Peyer's patch (tissue), 4 donors: ENCODE measurements at regions not wholly inside any gene's neighbourhood (a gene's known extent, or its start where the extent isn't known, plus 50 kb on each side); places are given as distances from the start of the nearest gene placed in this dataset.

Experiments used
- DNase-seq, 3 donors: peaks; one replicate each; pipeline ENCODE4 v3.0.0-alpha.2; 2017 to 2019
- H3K27ac ChIP-seq, 4 donors: fragments of 200-600 bp; sonication (generic); one replicate each; pipeline ENCODE4 v1.5.1; 2016 to 2019
- H3K27me3 ChIP-seq, 2 donors: fragments of 200-600 bp; sonication (generic); one replicate each; pipeline ENCODE4 v1.5.1; 2019
- H3K36me3 ChIP-seq, 3 donors: fragments of 200-600 bp; sonication (generic); one replicate each; pipeline ENCODE4 v1.5.1; 2016 to 2019
- H3K4me1 ChIP-seq, 4 donors: fragments of 200-600 bp; sonication (generic); one replicate each; pipeline ENCODE4 v1.5.1; 2016 to 2019
- H3K4me3 ChIP-seq, 4 donors: fragments of 200-600 bp; sonication (generic); 1 replicate in 3 of 4; 2 replicates in 1 of 4; pipeline ENCODE4 v1.5.1; 2016 to 2019; ENCODE audit warnings: mild to moderate bottlenecking in 1 of 4
- H3K9me3 ChIP-seq, 4 donors: fragments of 200-600 bp; sonication (generic); one replicate each; pipeline ENCODE4 v1.5.1; 2016 to 2019; ENCODE audit warnings: mild to moderate bottlenecking in 1 of 4
- POLR2A ChIP-seq, 2 donors: fragments of 450-650 bp; IDR thresholded peaks; one replicate each; pipeline ENCODE4 v1.5.1; 2017; ENCODE audit warnings: antibody characterized with exemption in 2 of 2, mild to moderate bottlenecking in 2 of 2, moderate library complexity in 2 of 2
- TF ChIP-seq, protein P1 (sequence below), 6 experiments: fragments of 450-650 bp in 4 of 6; fragments of 200-600 bp in 2 of 6; sonication (generic) in 1 of 6; IDR thresholded peaks; one replicate each; pipeline ENCODE4 v1.5.1; 2017 to 2019; ENCODE audit warnings: antibody characterized with exemption in 6 of 6, mild to moderate bottlenecking in 3 of 6, moderate library complexity in 1 of 6

GRCh38 chr9:118009614-118010013, 305.4 kb downstream of the TLR4 start:
- DNase-seq, result no peak
- no peak overlapping the region for H3K27ac ChIP-seq
- H3K36me3 ChIP-seq, result no peaks in the 10 kb centered on the region
- H3K27me3 ChIP-seq, result no peaks in the 10 kb centered on the region
- H3K4me3 ChIP-seq, result no peak overlapping the region
- TF ChIP-seq POLR2A (IDR thresholded peaks at IDR 0.05), result no peak
- TF ChIP-seq, protein P1, sequence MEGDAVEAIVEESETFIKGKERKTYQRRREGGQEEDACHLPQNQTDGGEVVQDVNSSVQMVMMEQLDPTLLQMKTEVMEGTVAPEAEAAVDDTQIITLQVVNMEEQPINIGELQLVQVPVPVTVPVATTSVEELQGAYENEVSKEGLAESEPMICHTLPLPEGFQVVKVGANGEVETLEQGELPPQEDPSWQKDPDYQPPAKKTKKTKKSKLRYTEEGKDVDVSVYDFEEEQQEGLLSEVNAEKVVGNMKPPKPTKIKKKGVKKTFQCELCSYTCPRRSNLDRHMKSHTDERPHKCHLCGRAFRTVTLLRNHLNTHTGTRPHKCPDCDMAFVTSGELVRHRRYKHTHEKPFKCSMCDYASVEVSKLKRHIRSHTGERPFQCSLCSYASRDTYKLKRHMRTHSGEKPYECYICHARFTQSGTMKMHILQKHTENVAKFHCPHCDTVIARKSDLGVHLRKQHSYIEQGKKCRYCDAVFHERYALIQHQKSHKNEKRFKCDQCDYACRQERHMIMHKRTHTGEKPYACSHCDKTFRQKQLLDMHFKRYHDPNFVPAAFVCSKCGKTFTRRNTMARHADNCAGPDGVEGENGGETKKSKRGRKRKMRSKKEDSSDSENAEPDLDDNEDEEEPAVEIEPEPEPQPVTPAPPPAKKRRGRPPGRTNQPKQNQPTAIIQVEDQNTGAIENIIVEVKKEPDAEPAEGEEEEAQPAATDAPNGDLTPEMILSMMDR (IDR thresholded peaks at IDR 0.05), result no peak
- H3K9me3 ChIP-seq, result no peaks in the 10 kb centered on the region
- H3K4me1 ChIP-seq, result no peaks in the 10 kb centered on the region

DNA sequence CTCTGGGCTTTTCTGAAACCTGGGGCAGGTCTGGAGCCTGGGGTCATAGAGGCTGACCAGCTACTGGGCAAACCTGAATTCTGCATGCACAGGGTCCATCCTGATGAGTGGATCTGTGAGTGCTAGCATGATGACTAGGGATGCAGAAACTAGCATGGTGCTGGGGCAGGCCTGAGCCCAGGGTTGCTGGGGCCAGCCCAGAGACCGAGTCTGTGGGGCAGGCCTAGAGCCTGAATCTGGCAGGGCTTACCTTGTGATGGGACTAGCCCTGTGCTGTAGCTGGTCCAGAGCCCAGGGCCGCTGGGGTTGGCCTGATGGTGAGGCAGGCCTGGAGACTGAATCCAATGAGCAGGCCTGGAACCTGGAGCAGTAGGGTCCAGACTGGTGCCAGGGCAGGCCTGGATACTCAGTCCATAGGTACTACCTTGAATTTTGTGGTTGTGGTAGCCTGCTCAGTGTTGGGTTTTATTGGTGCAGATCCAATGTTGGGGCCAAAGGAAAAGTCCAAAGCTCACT, 313.5 kb downstream of the TLR4 start:
- no peaks in the 10 kb centered on the region for H3K9me3 ChIP-seq
- H3K27ac ChIP-seq, result no peak overlapping the region
- no peak overlapping the region for H3K4me3 ChIP-seq
- DNase-seq, result no peak
- no peak for TF ChIP-seq POLR2A (IDR thresholded peaks at IDR 0.05)
- TF ChIP-seq, protein P1 (IDR thresholded peaks at IDR 0.05), result no peak
- H3K36me3 ChIP-seq, result no peaks in the 10 kb centered on the region
- no peaks in the 10 kb centered on the region for H3K27me3 ChIP-seq
- H3K4me1 ChIP-seq, result no peaks in the 10 kb centered on the region

GRCh38 chr9:118023644-118024043, 319.4 kb downstream of the TLR4 start:
- no peak for TF ChIP-seq POLR2A (IDR thresholded peaks at IDR 0.05)
- TF ChIP-seq, protein P1 (IDR thresholded peaks at IDR 0.05), result no peak
- H3K27me3 ChIP-seq, result no peaks in the 10 kb centered on the region
- H3K9me3 ChIP-seq, result no peaks in the 10 kb centered on the region
- no peaks in the 10 kb centered on the region for H3K4me1 ChIP-seq
- H3K36me3 ChIP-seq, result no peaks in the 10 kb centered on the region
- no peak for DNase-seq
- no peak overlapping the region for H3K27ac ChIP-seq
- no peak overlapping the region for H3K4me3 ChIP-seq

GRCh38 chr9:118028225-118028624, 324.0 kb downstream of the TLR4 start:
- H3K4me1 ChIP-seq, result no peaks in the 10 kb centered on the region

GRCh38 chr9:118029425-118029824, 325.2 kb downstream of the TLR4 start:
- Histone ChIP-seq H3K4me3 (no peak overlapping the region), H3K27ac (no peak overlapping the region), H3K9me3 (no peaks in the 10 kb centered on the region), H3K27me3 (no peaks in the 10 kb centered on the region), H3K4me1 (no peaks in the 10 kb centered on the region), H3K36me3 (no peaks in the 10 kb centered on the region)
- DNase-seq, result no peak
- TF ChIP-seq, protein P1 (IDR thresholded peaks at IDR 0.05), result no peak
- TF ChIP-seq POLR2A (IDR thresholded peaks at IDR 0.05), result no peak

More at GRCh38 chr9:118028225-118028624, 324.0 kb downstream of the TLR4 start:
- DNase-seq, result no peak
- H3K27ac ChIP-seq, result no peak overlapping the region
- H3K27me3 ChIP-seq, result no peaks in the 10 kb centered on the region
- TF ChIP-seq, protein P1 (IDR thresholded peaks at IDR 0.05), result no peak
- TF ChIP-seq POLR2A (IDR thresholded peaks at IDR 0.05), result no peak
- H3K4me3 ChIP-seq, result no peak overlapping the region
- no peaks in the 10 kb centered on the region for H3K9me3 ChIP-seq
- H3K36me3 ChIP-seq, result no peaks in the 10 kb centered on the region

DNA sequence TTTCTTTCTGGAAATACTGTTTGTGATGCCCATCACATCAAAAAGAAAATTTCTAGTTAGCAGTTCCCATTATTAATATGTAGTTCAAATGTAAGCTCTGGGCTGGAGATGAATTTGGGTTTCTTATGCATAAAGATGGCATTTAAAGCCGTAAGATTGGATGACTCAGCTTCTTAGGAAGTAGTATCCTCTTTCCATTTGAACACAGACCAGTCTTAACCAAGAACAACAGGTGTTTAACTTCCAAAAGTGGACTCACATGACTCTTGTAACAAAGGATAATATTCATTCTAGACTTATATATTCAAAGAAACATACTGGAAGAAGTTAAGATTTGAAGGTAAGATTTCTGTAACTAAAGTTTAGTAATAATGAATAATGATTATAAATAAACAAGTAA, 330.5 kb downstream of the TLR4 start:
- no peak for DNase-seq

More for the DNA sequence above, 330.5 kb downstream of the TLR4 start:
- no peak for TF ChIP-seq POLR2A (IDR thresholded peaks at IDR 0.05)
- TF ChIP-seq, protein P1 (IDR thresholded peaks at IDR 0.05), result no peak
- Histone ChIP-seq H3K9me3 (no peaks in the 10 kb centered on the region), H3K27me3 (no peaks in the 10 kb centered on the region), H3K4me1 (no peaks in the 10 kb centered on the region), H3K36me3 (no peaks in the 10 kb centered on the region), H3K4me3 (no peak overlapping the region), H3K27ac (no peak overlapping the region)
